NAMALWA (cell line): ENCODE measurements at regions not wholly inside any gene's neighbourhood (a gene's known extent, or its start where the extent isn't known, plus 50 kb on each side); places are given as distances from the start of the nearest gene placed in this dataset.

Source experiments
- DNase-seq: peaks from one replicate; pipeline ENCODE4 v3.0.0-alpha.2; 2015; ENCODE audit warnings: low spot score

DNA sequence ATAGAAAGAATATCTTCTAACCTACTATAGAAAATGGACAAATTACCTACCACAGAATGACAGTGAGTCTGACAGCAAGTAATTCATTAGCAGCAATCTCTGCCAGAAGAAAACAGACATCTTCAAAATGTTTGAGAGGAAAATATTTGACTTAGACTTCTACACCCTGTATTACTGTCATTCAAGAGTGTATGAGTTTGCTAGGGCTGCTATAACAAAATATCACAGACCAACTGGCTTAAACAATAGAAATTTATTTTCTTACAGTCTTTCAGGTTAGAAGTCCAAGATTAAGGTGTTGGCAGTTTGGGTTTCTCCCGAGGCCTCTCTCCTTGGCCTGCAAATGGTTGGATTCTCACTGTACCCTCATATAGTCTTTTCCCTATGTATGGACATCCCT lies 52.9 kb upstream of the FGGY start:
- DNase-seq: no peak

DNA sequence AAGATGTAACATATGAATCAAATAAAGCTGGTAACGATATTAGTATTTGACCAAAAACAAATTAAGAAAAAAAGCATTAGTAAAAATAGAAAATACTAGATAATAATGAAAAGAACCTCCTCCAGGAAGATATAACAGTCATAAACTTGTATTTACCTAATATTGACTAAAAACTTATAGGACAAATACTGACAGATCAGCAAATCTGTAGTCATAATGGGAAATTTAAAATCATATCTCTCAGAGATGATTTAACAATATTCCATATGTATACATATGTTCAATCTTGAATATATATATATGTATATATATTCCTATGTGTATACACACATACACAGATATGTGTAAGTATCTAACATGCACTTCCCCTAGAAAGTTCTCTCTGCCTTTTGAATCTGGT lies 52.0 kb upstream of the FGGY start:
- no peak for DNase-seq
